SK-N-SH treated with all-trans-retinoic acid at 6 μM for 48 hours (cell line): ENCODE measurements at regions not wholly inside any gene's neighbourhood (a gene's known extent, or its start where the extent isn't known, plus 50 kb on each side); places are given as distances from the start of the nearest gene placed in this dataset.

Experiments
- BACH2 ChIP-seq: fragments of 250-450 bp; sonication (Bioruptor Pico); IDR thresholded peaks from 2 replicates; pipeline ENCODE4 v1.9.0; 2021; ENCODE audit warnings: mild to moderate bottlenecking, borderline replicate concordance
- CREB5 ChIP-seq: fragments of 250-450 bp; sonication (Bioruptor Pico); IDR thresholded peaks from 2 replicates; pipeline ENCODE4 v1.5.1; 2020; ENCODE audit warnings: low read depth, mild to moderate bottlenecking, moderate library complexity
- ESRRG ChIP-seq: fragments of 250-450 bp; sonication (Bioruptor Pico); IDR thresholded peaks from 2 replicates; pipeline ENCODE4 v1.6.1; 2021; ENCODE audit warnings: mild to moderate bottlenecking
- OSR1 ChIP-seq: fragments of 250-450 bp; sonication (Bioruptor Pico); IDR thresholded peaks from 2 replicates; pipeline ENCODE4 v1.8.0; 2022; ENCODE audit warnings: moderate library complexity, mild to moderate bottlenecking, inconsistent platforms
- PATZ1 ChIP-seq: fragments of 250-450 bp; sonication (Bioruptor Pico); IDR thresholded peaks from 2 replicates; pipeline ENCODE4 v1.8.0; 2020; ENCODE audit warnings: mild to moderate bottlenecking, moderate library complexity, borderline replicate concordance
- ZFP3 ChIP-seq: fragments of 250-450 bp; sonication (Bioruptor Pico); IDR thresholded peaks from 2 replicates; pipeline ENCODE4 v1.5.0; 2020; ENCODE audit warnings: mild to moderate bottlenecking, moderate library complexity
- ZFP30 ChIP-seq: fragments of 450-650 bp; formaldehyde crosslinking; IDR thresholded peaks from 2 replicates; pipeline ENCODE4 v1.5.0; 2022; ENCODE audit warnings: mild to moderate bottlenecking, moderate library complexity

- TF ChIP-seq ZFP30 (CRISPR knock-in tag) (no peak), PATZ1 (CRISPR knock-in tag) (no peak), ZFP3 (CRISPR knock-in tag) (no peak), ESRRG (no peak), BACH2 (CRISPR knock-in tag) (no peak), OSR1 (CRISPR knock-in tag) (no peak), CREB5 (CRISPR knock-in tag) (no peak)
Observed at GRCh38 chr4:82247629-82248028, 126.2 kb downstream of the HNRNPD start.
